HCT116 (cell line): ENCODE measurements at regions not wholly inside any gene's neighbourhood (a gene's known extent, or its start where the extent isn't known, plus 50 kb on each side); places are given as distances from the start of the nearest gene placed in this dataset.

Experiments used
- ATAC-seq: fragments of 200-7000 bp; cut with Tn5 transposase; 2 replicates; pipeline ENCODE4 v1.9.1; 2020; ENCODE audit warnings: mild to moderate bottlenecking, moderate library complexity
- BruUV-seq: library from RNA; stranded (reverse); fragments of 400-500 nt; replicated peaks from 2 replicates; lab custom pipeline; 2021; lab: Mats Ljungman, UMichigan
- CTCF ChIA-PET: fragments of 300-600 bp; sonication (Branson Sonifier 250); formaldehyde crosslinking; loops from one replicate; lab custom pipeline; 2021; ENCODE audit warnings: antibody characterized with exemption; lab: Charles Lee
- POLR2A ChIA-PET: fragments of 300-600, 350-600 bp; sonication (Branson Sonifier 250); formaldehyde crosslinking; loops from one replicate; lab custom pipeline; 2021; ENCODE audit warnings: antibody characterized with exemption; lab: Charles Lee
- RAD21 ChIA-PET, 2 experiments: fragments of 300-600 bp; sonication (Branson Sonifier 250); formaldehyde crosslinking; loops; one replicate each; lab custom pipeline; 2023; ENCODE audit warnings: low total read pairs in 2 of 2; ENCODE audit not compliant: uncharacterized antibody in 2 of 2, unreplicated experiment in 2 of 2, low non-redundant PET in 1 of 2; lab: Charles Lee
- DNase-seq: peaks from one replicate; pipeline ENCODE4 v3.0.0-alpha.2; 2010; ENCODE audit warnings: low read depth, low spot score
- H2AFZ ChIP-seq: fragments of 200-600 bp; shearing (Covaris generic), sonication (generic); 2 replicates; pipeline ENCODE4 v1.6.1; 2017; ENCODE audit warnings: low read depth, mixed run types, mixed read lengths, antibody characterized with exemption, low read length; ENCODE audit not compliant: poor library complexity, severe bottlenecking
- H3K27ac ChIP-seq: 2 replicates; pipeline ENCODE4 v1.5.1; 2012; ENCODE audit warnings: low read depth, low read length
- H3K27me3 ChIP-seq: fragments of 200-600 bp; sonication (generic); 2 replicates; pipeline ENCODE4 v1.6.1; 2016; ENCODE audit warnings: mixed run types, low read length, mixed read lengths; ENCODE audit not compliant: insufficient read depth
- H3K36me3 ChIP-seq, 2 experiments: fragments of 200-500 bp in 1 of 2; fragments of 200-600 bp in 1 of 2; sonication (Bioruptor generic) in 1 of 2; sonication (generic) in 1 of 2; 2 replicates each; pipeline versions ENCODE4 v1.5.1 to v1.6.1; 2014 to 2016; ENCODE audit warnings: low read length in 2 of 2, inconsistent platforms in 1 of 2, mixed read lengths in 1 of 2, mixed run types in 1 of 2; ENCODE audit not compliant: insufficient read depth in 2 of 2, control insufficient read depth in 1 of 2
- H3K4me1 ChIP-seq, 2 experiments: fragments of 200-600 bp in 1 of 2; sonication (generic) in 1 of 2; 2 replicates each; pipeline versions ENCODE4 v1.5.1 to v1.6.1; 2012 to 2017; ENCODE audit warnings: low read length in 2 of 2, inconsistent platforms in 1 of 2, mild to moderate bottlenecking in 1 of 2, mixed read lengths in 1 of 2, mixed run types in 1 of 2, moderate library complexity in 1 of 2; ENCODE audit not compliant: insufficient read depth in 2 of 2, control insufficient read depth in 1 of 2
- H3K4me2 ChIP-seq: fragments of 200-600 bp; sonication (generic); 2 replicates; pipeline ENCODE4 v1.6.1; 2017; ENCODE audit warnings: mixed run types, low read length, mixed read lengths
- H3K4me3 ChIP-seq, 2 experiments: fragments of 200-600 bp in 1 of 2; sonication (generic) in 1 of 2; replicated peaks in 1 of 2; 2 replicates each; pipeline ENCODE4 v1.5.1; 2011 to 2016; ENCODE audit warnings: low read length in 2 of 2, control low read depth in 1 of 2, low read depth in 1 of 2, mild to moderate bottlenecking in 1 of 2, mixed read lengths in 1 of 2, mixed run types in 1 of 2
- H3K79me2 ChIP-seq: fragments of 200-600 bp; sonication (generic); 2 replicates; pipeline ENCODE4 v1.6.1; 2017; ENCODE audit warnings: mild to moderate bottlenecking, mixed run types, low read length, moderate library complexity, mixed read lengths; ENCODE audit not compliant: insufficient read depth
- H3K9ac ChIP-seq: fragments of 200-600 bp; sonication (generic); 2 replicates; pipeline ENCODE4 v1.6.1; 2016; ENCODE audit warnings: low read length, mixed read lengths
- H3K9me2 ChIP-seq: fragments of 200-600 bp; sonication (generic), shearing (Covaris generic); 2 replicates; pipeline ENCODE4 v1.6.1; 2017; ENCODE audit warnings: mixed run types, mild to moderate bottlenecking, moderate library complexity; ENCODE audit not compliant: insufficient read depth
- H3K9me3 ChIP-seq, 2 experiments: fragments of 200-500 bp in 1 of 2; fragments of 200-600 bp in 1 of 2; sonication (Bioruptor generic) in 1 of 2; sonication (generic) in 1 of 2; 2 replicates each; pipeline ENCODE4 v1.6.1; 2014 to 2017; ENCODE audit warnings: low read length in 2 of 2, mixed read lengths in 2 of 2, inconsistent platforms in 1 of 2, low read depth in 1 of 2, mild to moderate bottlenecking in 1 of 2, mixed run types in 1 of 2, moderate library complexity in 1 of 2; ENCODE audit not compliant: control insufficient read depth in 1 of 2, insufficient read depth in 1 of 2
- H4K20me1 ChIP-seq: fragments of 200-600 bp; sonication (generic), shearing (Covaris generic); 2 replicates; pipeline ENCODE4 v1.6.1; 2017; ENCODE audit warnings: mixed run types, mild to moderate bottlenecking, moderate library complexity; ENCODE audit not compliant: insufficient read depth
- CBX3 ChIP-seq: IDR thresholded peaks from 2 replicates; pipeline ENCODE4 v1.6.1; 2012; ENCODE audit warnings: low read depth
- CEBPB ChIP-seq: IDR thresholded peaks from 2 replicates; pipeline ENCODE4 v1.6.1; 2012; ENCODE audit warnings: low read depth
- EGR1 ChIP-seq: IDR thresholded peaks from 2 replicates; pipeline ENCODE4 v1.6.1; 2012; ENCODE audit warnings: low read depth
- ELF1 ChIP-seq: IDR thresholded peaks from 2 replicates; pipeline ENCODE4 v1.6.1; 2012; ENCODE audit warnings: low read depth, borderline replicate concordance
- EZH2 ChIP-seq: fragments of 200-600 bp; sonication (generic); IDR thresholded peaks from 2 replicates; pipeline ENCODE4 v1.6.1; 2017; ENCODE audit warnings: antibody characterized with exemption, mixed run types
- EZH2phosphoT487 ChIP-seq: fragments of 200-600 bp; IDR thresholded peaks from 2 replicates; pipeline ENCODE4 v1.6.1; 2018; ENCODE audit warnings: antibody characterized with exemption, borderline replicate concordance
- FOSL1 ChIP-seq: IDR thresholded peaks from 2 replicates; pipeline ENCODE4 v1.6.1; 2012; ENCODE audit warnings: low read depth
- JUND ChIP-seq: IDR thresholded peaks from 2 replicates; pipeline ENCODE4 v1.6.1; 2012
- MAX ChIP-seq: IDR thresholded peaks from 2 replicates; pipeline ENCODE4 v1.6.1; 2012
- POLR2A ChIP-seq: IDR thresholded peaks from 2 replicates; pipeline ENCODE4 v1.7.0; 2011; ENCODE audit warnings: borderline replicate concordance; ENCODE audit not compliant: insufficient read depth, insufficient read length; ENCODE audit errors: extremely low read depth
- POLR2AphosphoS5 ChIP-seq: IDR thresholded peaks from 2 replicates; pipeline ENCODE4 v1.6.1; 2011; ENCODE audit warnings: mild to moderate bottlenecking, low read depth, low read length, moderate library complexity
- REST ChIP-seq: IDR thresholded peaks from 2 replicates; pipeline ENCODE4 v1.6.1; 2012; ENCODE audit warnings: low read depth
- SIN3A ChIP-seq: IDR thresholded peaks from 2 replicates; pipeline ENCODE4 v1.6.1; 2012; ENCODE audit warnings: low read depth
- SP1 ChIP-seq: IDR thresholded peaks from 2 replicates; pipeline ENCODE4 v1.6.1; 2012; ENCODE audit warnings: low read depth
- SRF ChIP-seq: IDR thresholded peaks from 2 replicates; pipeline ENCODE4 v1.6.1; 2012; ENCODE audit warnings: low read depth
- TCF7L2 ChIP-seq: IDR thresholded peaks from 2 replicates; pipeline ENCODE4 v1.7.0; 2011; ENCODE audit warnings: borderline replicate concordance, inconsistent platforms; ENCODE audit not compliant: insufficient read depth, insufficient read length; ENCODE audit errors: extremely low read depth
- ZBTB33 ChIP-seq: IDR thresholded peaks from 2 replicates; pipeline ENCODE4 v1.6.1; 2011; ENCODE audit warnings: mild to moderate bottlenecking, low read length, moderate library complexity; ENCODE audit not compliant: insufficient replicate concordance; ENCODE audit errors: extremely low read depth
- intact Hi-C: fragments of 100-400 bp; cut with micrococcal nuclease; formaldehyde crosslinking; loops from 2 replicates; pipeline ENCODE4 v1.10.0; 2022
- TF ChIP-seq, protein P1 (sequence below): IDR thresholded peaks from 2 replicates; pipeline ENCODE4 v1.6.1; 2012
- TF ChIP-seq, protein P2 (sequence below), 3 experiments: fragments of 200-600 bp in 1 of 3; sonication (generic) in 1 of 3; IDR thresholded peaks in 2 of 3; conservative IDR thresholded peaks in 1 of 3; 2 replicates each; pipeline ENCODE4 v1.5.1; 2012 to 2017; ENCODE audit warnings: low read depth in 2 of 3, low read length in 2 of 3, antibody characterized with exemption in 1 of 3, borderline replicate concordance in 1 of 3, control low read depth in 1 of 3, mild to moderate bottlenecking in 1 of 3, mixed read lengths in 1 of 3, mixed run types in 1 of 3, moderate library complexity in 1 of 3; ENCODE audit not compliant: insufficient read depth in 1 of 3

- peaks cover 11 to 15% of the 10 kb centered on the region in 2 experiments; a peak in 3 of 4 replicates for H3K36me3 ChIP-seq
- intact Hi-C loops: loop anchor here (10.0 kb wide), 1 partner anchor 266 kb away; no protein-coding TSS in a partner anchor
- H3K79me2 ChIP-seq: peaks cover 69% of the 10 kb centered on the region
- no peaks in the 10 kb centered on the region for H3K9me3 ChIP-seq
- H3K9ac ChIP-seq: no peak overlapping the region
- TF ChIP-seq MAX (no peak), JUND (no peak), SRF (no peak), POLR2AphosphoS5 (no peak), SP1 (no peak), SIN3A (no peak), ELF1 (no peak), ZBTB33 (no peak), FOSL1 (no peak), TCF7L2 (no peak), POLR2A (no peak), CEBPB (no peak), CBX3 (no peak), EZH2 (no peak), EGR1 (no peak), EZH2phosphoT487 (no peak), REST (no peak)
- TF ChIP-seq, protein P1, sequence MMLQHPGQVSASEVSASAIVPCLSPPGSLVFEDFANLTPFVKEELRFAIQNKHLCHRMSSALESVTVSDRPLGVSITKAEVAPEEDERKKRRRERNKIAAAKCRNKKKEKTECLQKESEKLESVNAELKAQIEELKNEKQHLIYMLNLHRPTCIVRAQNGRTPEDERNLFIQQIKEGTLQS: no peak
- TF ChIP-seq, protein P2, sequence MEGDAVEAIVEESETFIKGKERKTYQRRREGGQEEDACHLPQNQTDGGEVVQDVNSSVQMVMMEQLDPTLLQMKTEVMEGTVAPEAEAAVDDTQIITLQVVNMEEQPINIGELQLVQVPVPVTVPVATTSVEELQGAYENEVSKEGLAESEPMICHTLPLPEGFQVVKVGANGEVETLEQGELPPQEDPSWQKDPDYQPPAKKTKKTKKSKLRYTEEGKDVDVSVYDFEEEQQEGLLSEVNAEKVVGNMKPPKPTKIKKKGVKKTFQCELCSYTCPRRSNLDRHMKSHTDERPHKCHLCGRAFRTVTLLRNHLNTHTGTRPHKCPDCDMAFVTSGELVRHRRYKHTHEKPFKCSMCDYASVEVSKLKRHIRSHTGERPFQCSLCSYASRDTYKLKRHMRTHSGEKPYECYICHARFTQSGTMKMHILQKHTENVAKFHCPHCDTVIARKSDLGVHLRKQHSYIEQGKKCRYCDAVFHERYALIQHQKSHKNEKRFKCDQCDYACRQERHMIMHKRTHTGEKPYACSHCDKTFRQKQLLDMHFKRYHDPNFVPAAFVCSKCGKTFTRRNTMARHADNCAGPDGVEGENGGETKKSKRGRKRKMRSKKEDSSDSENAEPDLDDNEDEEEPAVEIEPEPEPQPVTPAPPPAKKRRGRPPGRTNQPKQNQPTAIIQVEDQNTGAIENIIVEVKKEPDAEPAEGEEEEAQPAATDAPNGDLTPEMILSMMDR (IDR thresholded peaks at IDR 0.05 in 2 of 3, conservative IDR thresholded peaks at IDR 0.05 in 1 of 3; ENCODE audit: borderline replicate concordance in 1 of 3, insufficient read depth in 1 of 3, low read depth in 2 of 3, low read length in 2 of 3): no peak
- BruUV-seq: no TSS peak
- H4K20me1 ChIP-seq: peaks cover 8% of the 10 kb centered on the region; the same call in 1 of the 2 replicates
- no peaks in the 10 kb centered on the region for H3K27me3 ChIP-seq
- H3K27ac ChIP-seq: no peak overlapping the region
- ChIA-PET CTCF (interaction anchor here (2.5 kb wide), 1 partner anchor 1835 kb away, joined by 5 read pairs; no protein-coding TSS in a partner anchor), RAD21 (no interaction called here), POLR2A (no interaction called here)
- no peak overlapping the region for H3K4me2 ChIP-seq
- H3K4me3 ChIP-seq: no peak overlapping the region
- no peaks in the 10 kb centered on the region for H3K9me2 ChIP-seq
- ATAC-seq (no peak), DNase-seq (no peak)
- peaks cover 14 to 27% of the 10 kb centered on the region in 2 experiments; a peak in 3 of 4 replicates for H3K4me1 ChIP-seq
- no peak overlapping the region for H2AFZ ChIP-seq
Measured at GRCh38 chr2:219739066-219739465, 111.6 kb downstream of the SLC4A3 start.
